HG02642 (cell line): ENCODE measurements at regions not wholly inside any gene's neighbourhood (a gene's known extent, or its start where the extent isn't known, plus 50 kb on each side); places are given as distances from the start of the nearest gene placed in this dataset.
"Not testable (repeated sequence)": the region's sequence is repeated elsewhere in the genome, so short reads cannot be mapped to it uniquely, and the experiment has no call there.

ENCODE experiments used
- ATAC-seq: cut with Tn5 transposase; IDR thresholded peaks from one replicate; pipeline ENCODE4 v1.9.1; 2021; ENCODE audit warnings: mild to moderate bottlenecking; ENCODE audit not compliant: unreplicated experiment, poor library complexity

DNA sequence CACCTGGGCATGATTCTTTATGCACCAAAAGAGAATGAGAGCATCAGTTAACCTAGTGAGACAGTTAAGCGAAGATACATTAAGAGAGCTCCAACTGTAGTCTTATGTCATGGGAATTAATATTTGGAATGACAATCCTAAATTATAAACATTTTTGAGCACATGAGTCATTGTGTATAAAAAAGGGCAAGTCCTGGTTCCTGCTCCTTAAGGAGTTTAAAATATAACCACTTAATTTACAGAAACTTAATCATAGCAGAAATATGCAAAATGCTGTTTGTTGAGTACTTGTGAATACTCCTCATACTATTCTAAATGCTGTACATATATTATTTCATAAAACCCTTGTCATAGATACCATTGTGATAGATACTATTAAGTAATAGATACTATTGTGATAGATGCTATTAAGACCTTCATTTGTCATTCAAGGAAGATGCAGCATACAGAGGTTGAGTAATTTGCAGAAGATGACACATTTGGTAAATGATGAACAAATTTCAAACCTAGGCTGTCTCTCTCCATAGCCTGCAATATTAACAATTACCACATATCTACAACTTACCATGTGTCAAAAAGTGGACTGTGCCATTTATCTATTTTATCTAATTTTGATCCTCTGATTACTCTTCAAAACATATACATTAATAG, 301.0 kb downstream of the TBC1D4 start:
- no peak for ATAC-seq

DNA sequence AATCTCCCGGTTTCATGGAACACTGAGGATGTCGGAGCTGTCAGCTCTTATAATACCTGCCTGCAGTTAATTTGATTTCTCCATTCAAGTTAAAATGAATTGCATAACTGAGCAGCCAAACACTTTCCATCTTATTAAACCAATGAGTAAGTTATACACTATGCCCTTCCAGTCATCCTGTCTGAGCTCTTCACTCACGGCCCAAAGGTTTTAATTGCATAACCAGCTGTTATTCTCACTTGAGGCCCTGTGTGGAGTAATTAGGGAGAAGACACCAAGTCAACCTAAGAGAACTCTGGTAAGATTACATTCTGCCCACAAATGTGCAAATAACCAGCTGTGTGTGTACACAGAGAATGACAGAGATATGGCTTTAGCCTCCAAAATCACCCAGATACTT, 303.5 kb downstream of the TBC1D4 start:
- ATAC-seq = no peak

DNA sequence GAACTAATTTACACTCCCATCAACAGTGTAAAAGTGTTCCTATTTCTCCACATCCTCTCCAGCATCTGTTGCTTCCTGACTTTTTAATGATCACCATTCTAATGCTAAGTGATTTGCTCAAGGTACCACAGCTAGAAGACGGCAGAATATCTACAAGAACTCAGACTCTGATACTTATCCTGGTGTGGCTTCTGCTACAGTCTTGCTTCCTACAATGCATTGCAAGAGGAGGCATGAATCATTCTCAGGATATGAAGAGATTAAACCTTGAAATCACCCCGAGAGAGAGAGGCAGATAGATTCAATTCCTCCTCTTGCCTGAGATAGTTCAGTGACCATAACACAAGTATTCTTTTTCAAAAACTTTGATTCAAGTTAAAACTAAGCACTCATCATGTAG, 306.4 kb downstream of the TBC1D4 start:
- ATAC-seq = no peak

DNA sequence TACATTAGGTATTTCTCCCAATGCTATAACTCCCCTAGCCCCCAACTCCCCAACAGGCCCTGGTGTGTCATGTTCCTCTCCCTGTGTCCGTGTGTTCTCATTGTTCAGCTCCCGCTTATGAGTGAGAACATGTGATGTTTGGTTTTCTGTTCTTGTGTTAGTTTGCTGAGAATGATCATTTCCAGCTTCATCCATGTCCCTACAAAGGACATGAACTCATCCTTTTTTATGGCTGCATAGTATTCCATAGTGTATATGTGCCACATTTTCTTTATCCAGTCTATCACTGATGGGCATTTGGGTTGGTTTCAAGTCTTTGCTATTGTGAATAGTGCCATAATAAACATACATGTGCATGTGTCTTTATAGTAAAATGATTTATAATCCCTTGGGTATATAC, 306.9 kb downstream of the TBC1D4 start:
- not testable (repeated sequence) for ATAC-seq

DNA sequence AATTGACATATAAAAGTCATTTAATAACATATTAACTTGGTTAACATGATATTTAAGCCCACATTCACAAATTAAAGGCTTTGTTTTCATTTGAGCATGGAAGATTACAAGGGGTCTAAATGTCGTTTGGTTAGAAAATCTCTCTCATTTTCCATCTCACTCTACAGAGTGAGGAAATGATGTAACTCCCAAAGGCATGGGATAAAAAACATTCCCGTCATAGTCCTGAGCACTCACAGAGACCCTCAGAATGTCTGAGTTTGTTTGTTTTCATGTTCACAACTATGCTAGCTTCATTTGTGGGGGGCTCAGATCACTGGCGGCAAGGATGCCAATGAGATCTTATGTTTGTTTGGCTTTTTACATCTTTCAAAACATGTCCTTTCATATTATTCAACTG, 307.5 kb downstream of the TBC1D4 start:
- no peak for ATAC-seq

DNA sequence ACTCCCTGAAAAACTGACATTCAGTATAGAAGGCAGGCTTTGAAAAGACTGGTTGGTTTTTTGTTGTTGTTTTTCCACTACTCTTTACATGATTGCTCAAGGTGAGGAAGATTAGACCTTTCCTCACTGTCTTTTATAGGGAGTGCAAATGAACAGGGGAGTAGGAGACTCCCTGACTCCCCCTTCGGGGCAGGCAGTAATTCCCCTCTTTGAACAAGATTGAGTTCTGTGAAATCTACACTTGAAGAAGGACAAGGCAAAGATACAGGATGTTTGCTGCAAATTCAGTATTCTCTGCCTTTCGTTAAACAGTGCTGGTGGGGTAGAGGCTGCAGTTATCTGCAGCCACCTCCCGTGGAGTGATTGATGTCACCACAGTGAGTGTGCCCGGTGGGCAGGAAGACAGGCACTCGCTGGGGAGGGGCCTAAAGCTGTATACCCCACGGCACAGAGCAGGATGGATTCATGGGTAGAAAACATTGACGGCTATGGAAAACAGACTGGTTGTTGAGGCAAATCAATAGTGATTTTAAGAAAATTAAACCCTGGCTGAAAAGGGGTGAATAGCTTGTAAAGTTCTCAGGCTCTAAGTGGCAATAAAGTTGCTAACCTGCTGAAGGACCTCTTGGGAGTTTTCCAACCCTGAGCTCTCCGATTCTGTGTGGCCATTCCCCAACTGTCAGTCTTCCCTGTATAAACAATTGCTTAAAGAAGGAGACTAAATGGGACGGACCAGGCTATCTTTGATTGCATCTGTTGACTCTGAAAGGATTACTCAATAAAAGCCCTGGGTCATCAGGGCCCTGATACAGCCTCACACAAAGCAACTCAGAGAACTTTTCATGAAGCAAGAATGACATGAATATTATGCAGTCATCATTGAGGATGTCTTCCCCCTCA, 308.3 kb downstream of the TBC1D4 start:
- ATAC-seq = no peak

DNA sequence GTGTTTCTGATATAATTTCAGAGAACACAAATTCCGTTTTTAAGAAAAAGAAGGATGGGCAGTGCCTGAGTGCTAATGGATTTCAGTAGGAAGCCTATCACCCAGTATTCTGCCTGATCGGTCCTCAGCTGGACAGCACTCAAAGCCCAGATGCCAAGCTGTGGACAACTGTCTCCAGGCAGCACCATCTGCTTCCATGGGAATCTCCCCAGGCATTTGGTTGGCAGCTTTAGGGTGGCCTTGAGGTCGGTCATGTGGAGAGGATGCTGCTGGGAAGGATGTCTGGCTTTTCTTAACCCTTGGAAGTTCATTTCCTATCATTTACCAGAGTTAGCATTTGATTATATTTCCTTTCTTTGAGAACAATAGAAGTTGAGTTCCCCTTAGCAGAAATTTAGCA, 311.7 kb downstream of the TBC1D4 start:
- ATAC-seq = no peak

DNA sequence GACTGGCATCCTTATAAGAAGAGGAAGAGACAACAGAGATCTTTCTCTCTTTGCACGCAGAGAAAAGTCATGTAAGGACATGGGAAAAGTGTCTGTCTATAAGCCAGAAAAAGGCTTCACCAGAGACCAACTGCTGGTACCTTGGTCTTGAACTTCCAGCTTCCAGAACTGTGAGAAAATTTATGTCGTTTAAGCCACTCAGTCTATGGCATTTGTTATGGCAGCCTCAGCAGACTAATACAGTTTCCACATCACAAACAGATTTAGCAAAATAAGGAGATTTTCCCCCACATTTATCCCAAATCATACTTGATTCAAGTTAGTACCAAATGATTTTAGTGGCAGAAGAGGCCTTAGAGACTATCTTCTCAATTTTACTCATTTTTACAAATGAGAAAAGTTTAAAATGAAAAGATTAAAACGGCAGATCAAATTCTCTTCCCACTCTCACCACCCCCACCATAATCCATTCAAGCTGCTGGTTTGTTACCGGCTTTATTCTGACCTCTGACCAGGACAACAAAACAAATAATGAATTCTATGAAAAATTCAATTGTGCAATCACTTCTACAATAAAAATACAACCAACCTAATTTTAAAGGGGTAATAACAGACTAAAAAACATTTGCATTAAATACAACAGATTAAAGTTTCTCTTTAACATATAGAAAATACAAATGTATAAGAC, 316.3 kb downstream of the TBC1D4 start:
- ATAC-seq = no peak

DNA sequence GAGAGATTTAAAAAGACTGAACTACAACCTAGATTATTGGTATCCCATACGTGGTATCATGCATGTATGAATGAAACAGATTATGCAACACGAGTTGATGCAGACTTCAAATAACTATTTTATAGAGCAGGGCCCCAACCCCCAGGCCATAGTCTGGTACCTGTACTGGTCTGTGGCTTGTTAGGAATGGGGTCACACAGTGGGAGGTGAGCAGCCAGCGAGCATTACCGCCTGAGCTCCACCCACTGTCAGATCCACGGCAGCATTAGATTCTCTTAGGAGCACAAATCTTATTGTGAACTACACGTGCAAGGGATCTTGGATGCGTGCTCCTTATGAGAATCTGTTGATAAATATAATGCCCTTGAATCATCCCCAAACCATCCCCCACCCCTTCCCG, 320.2 kb downstream of the TBC1D4 start:
- ATAC-seq = no peak

DNA sequence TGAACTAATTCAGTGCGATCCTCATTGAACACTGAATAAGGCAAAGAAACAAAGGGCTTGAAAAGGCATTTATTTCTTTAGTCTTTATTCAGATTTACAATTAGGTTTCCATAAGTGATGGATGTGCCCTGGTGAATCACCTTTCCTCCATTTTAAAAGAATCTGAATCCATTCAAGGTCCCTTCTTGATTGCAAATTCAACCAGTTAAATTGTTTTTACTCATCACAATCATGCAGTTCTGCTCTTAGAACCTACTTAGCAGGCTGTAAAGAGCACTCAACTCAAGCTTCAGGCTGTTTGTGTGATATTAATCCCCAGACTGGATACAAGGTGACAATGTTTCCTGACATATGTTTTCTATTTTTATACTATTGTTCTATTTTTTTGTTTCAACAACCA, 321.0 kb downstream of the TBC1D4 start:
- ATAC-seq = no peak

DNA sequence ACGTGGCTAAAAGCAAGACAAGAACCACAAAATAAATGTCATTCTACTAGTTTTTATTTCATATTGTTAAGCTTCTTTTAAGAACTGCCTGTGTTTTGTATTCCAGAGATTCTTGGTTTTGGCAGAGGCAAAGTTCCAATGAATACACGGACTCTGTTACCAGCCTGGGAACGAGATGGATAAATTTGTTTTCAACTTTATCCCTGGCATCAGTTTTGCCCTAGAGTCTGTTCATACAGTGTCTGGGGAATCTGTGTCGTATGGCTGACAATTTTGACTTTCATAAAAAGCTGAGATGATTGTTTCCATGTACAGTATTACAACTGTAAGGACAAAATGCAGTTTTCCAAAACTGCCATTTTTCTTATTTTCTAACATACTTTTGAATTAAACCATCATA, 327.6 kb downstream of the TBC1D4 start:
- no peak for ATAC-seq

DNA sequence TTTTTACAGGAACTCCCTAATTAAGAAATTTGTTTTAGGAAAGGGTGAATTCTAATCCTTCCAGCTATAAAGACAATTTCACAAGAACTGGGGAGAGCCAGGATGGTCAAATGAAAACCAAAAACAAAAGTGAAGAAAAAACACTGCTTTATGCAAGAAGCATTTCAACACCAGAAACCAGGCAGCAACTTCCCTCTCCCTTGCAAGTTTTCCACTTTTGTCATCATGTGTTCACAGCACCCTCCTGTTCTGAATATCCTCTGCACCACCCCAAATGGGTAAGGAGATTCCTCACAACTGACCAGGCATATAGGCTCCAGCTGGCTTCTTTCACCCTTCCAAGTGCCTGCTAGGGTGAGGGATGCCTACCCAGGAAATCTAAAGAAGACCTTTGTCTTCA, 328.1 kb downstream of the TBC1D4 start:
- ATAC-seq = no peak

DNA sequence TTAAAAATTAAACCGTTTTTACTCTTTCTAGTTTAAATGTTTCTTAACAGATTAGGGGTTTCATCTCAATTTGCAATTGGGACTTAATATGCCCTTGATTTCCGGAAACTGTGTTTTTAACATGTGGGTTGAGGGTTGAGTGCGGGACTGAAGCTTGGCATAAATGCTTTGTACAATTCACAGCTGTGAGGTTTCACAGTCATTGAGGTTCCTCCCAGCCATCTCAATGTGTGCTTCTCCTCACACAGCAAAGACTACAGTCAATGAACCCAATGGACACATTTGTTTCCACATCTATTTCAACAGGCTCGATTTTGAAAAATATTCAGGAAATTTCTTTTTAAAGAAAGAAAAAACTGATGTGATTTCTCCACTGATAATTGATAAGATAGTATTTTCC, 328.6 kb downstream of the TBC1D4 start:
- no peak for ATAC-seq

DNA sequence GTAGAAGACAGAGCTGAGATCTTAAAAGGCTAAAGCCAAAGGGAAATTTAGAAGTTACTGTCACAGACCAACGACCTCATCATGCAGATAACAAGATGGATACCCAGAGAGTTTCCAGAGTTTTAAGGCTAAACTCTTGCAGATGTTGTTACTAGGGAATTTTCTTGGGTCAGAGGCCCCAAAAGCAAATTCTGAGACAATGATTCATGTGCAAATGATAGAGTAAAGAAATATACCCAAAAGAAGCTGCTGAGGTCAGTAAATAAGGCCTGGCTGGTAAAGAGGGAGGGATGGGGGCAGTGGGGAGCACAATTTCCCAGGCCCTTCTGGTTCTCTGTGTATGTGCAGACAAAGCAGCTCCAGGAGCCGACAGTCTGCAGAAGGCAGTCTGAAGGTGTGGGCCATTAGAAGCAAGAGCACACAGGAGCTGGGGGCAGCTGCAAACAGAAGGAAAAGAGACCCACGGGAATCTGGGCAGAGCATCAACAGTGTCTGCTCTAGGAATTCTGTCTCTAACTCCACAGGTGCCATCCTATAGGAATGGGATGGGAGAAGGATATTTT, 330.8 kb downstream of the TBC1D4 start:
- ATAC-seq = no peak

DNA sequence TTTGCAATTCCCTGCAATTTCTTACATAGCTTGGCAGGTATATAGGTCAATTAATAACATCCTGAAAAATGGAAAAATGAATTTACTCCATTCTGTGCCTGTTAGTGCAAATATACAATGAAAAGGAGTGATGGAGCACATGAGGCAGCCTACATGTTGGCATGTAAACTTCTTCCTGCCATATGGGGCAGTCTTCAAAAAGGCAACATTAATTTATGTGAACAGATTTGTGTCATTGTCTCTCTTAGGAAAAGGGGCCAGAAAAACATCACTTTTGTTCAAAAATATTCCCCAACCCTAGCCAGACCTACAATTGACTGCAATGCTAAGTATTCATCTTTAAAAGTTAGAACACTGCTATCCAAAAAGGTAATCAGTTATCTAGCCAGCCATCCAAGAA, 332.2 kb downstream of the TBC1D4 start:
- ATAC-seq = no peak

DNA sequence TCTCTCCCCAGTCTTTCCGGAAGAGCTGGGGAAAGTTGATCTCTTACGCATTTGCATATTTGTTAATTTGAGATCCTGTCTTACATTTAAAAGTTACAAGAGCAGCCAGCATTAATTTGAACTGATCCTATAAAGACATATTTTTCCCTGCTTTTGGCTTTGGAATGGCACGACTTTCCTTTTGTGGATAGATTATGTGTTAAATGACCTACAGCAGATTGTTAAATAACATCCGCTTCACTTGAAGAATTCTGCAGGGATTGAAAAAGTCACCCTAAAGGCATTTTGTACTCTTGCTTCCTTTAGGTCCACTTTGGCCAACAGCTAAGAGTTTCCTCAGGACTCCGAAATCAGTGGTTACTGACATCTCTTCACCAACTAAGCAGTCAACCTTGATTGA, 334.0 kb downstream of the TBC1D4 start:
- ATAC-seq = no peak

DNA sequence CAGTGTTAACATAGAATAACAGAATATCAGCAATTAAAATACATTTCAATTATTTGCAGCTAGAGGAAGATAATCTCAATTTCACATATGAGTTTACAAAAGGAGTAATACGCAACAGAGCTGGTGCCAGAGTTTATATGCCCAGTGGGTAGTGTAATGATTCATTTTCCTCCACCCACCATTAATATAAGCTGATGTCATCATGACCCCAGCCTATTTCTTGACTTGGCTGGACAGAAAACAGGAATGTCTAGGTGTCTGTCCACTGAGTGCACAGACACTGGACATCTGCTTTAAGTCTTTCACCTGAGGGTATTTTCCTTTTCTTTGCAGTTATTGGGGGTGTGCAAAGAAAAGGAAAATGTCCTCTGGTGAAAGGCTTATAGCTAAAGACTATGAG, 335.5 kb downstream of the TBC1D4 start:
- no peak for ATAC-seq

DNA sequence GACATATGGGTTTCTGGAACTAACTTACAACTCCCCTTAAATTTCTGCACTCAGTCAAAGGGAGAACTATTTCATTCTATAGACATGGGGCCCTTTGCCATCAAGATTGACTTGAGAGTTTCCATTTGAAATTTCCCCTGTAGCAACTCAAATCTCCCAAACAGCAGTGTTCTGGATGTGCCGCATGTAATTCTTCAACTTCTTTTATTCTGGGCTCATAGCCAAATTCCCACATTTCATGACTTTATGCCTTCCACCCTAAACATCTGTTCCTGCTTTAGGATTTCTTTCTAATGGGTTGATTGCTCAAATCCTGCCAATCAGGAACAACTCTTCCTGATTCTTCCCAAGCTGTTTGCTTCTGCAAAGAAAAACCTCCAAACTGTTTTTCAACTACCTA, 336.0 kb downstream of the TBC1D4 start:
- ATAC-seq = no peak

DNA sequence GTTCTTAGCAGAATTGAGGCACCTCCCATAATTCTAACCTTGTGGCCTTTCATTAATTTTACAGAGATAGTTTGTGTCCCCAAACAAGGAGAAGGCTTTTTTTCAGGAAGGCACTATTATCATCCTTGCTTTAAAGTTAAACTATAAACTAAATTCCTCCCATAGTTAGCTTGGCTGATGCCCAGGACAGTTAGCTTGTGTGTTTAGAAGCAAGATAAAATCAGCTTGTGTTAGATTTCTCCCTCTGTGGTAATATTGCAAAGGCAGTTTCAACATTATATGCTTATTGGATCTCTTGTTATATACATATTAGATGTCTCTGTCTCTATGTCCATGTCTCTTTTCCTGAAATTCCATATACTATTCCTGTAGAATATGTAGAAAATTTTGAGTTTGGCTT, 342.7 kb downstream of the TBC1D4 start:
- ATAC-seq = no peak

DNA sequence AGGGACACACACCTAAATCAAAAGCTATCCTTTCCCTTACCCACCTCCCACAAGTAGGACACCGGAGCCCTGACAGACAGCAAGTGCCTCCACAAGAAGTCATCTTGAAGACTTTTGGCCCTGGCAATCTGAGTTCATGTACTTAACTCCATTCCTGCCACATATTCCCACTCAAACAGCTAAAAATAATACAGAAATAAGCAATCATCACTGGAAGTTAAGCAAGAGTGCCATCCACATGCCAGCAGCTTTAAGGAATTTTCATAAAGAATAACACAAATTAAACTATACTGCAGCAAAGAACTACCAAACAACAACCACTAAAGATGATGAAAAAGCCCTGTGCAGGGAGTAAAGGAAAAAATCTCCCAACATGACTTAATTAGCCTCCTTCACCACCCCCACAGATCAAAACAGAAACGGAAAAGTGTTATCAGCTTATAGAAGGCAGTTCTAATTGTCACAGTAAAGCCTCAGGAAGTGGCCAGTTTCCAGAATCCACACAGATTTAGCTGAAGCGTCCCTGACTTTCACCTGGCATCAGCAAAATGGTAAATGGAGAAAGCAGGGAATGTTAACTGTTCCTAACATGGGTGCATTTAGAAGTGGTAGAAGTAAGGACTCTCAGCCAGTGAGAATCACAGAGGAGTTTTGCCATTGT, 343.9 kb downstream of the TBC1D4 start:
- no peak for ATAC-seq

DNA sequence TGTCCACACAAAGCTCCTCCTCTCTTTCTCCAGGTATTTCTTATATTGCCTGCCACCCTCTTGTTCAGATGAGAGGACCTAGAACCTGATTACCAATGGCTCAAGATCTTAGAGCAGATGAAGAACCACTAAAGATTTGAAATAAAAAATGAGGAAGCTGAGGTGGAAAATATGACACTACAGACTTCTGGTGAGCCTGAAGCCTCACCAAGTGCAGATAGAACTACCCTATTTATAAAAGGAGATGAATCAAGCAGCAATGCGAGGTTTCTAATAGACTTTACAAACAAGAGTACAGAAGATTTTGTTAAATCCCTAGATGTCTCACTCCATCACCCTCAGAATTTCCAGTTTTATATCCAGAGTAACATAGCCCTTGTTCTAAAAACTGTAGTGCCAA, 345.8 kb downstream of the TBC1D4 start:
- no peak for ATAC-seq
